Epithelial cell of esophagus (primary cell): ENCODE measurements at regions not wholly inside any gene's neighbourhood (a gene's known extent, or its start where the extent isn't known, plus 50 kb on each side); places are given as distances from the start of the nearest gene placed in this dataset.

Experiments used
- DNase-seq: peaks from one replicate; pipeline ENCODE4 v3.0.0; 2010; ENCODE audit warnings: low read depth
- H3K4me3 ChIP-seq: 2 replicates; pipeline ENCODE4 v1.5.1; 2011; ENCODE audit warnings: mild to moderate bottlenecking, low read length, control low read depth
- CTCF ChIP-seq: IDR thresholded peaks from 2 replicates; pipeline ENCODE4 v1.5.1; 2011; ENCODE audit warnings: low read depth, mild to moderate bottlenecking, low read length, control low read depth, inconsistent platforms; ENCODE audit not compliant: insufficient read depth; ENCODE audit errors: missing control alignments

GRCh38 chr15:96435841-96436240 is 105.3 kb downstream of the NR2F2 start:
- no peak overlapping the region for H3K4me3 ChIP-seq
- DNase-seq: no peak
- no peak for TF ChIP-seq CTCF

GRCh38 chr15:96440978-96441377 is 110.5 kb downstream of the NR2F2 start:
- DNase-seq: no peak
- TF ChIP-seq CTCF: no peak
- H3K4me3 ChIP-seq: no peak overlapping the region

- no peak overlapping the region for H3K4me3 ChIP-seq
- no peak for DNase-seq
- TF ChIP-seq CTCF: no peak
Observed at GRCh38 chr15:96442076-96442475, 111.6 kb downstream of the NR2F2 start.

GRCh38 chr15:96444865-96445264 is 114.4 kb downstream of the NR2F2 start:
- DNase-seq: no peak
- no peak for TF ChIP-seq CTCF

GRCh38 chr15:96448923-96449322 is 118.4 kb downstream of the NR2F2 start:
- TF ChIP-seq CTCF: no peak
- no peak for DNase-seq
- H3K4me3 ChIP-seq: no peak overlapping the region

More at GRCh38 chr15:96444865-96445264, 114.4 kb downstream of the NR2F2 start:
- H3K4me3 ChIP-seq: no peak overlapping the region

GRCh38 chr15:96457841-96458240 is 127.3 kb downstream of the NR2F2 start:
- peak; percentile 7 for DNase-seq
- no peak for TF ChIP-seq CTCF
- no peak overlapping the region for H3K4me3 ChIP-seq

GRCh38 chr15:96460106-96460505 is 129.6 kb downstream of the NR2F2 start:
- DNase-seq: no peak
- TF ChIP-seq CTCF: no peak
- H3K4me3 ChIP-seq: no peak overlapping the region
